ENCODE measurements at regions not wholly inside any gene's neighbourhood (a gene's known extent, or its start where the extent isn't known, plus 50 kb on each side); places are given as distances from the start of the nearest gene placed in this dataset.

DNA sequence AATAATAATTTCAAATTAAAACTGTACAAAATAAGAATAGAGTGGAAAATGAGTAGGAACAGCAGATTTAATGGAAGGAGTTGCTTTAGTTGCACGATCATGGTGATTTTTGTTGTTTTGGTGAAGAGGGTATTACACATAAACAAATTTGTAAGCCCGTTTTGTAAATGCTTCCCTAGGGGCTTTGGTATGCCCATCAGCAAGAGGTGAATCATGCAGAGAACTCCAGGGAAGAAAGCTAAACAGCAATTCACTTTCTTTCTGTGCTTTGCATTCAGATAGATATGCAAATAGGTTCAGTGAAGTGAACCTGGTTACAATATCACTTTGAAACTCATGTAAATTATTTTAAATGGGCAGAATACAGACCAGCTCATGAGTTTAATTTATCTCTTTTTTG is 422.2 kb upstream of the MTPN start:
- POLR2A ChIA-PET: no interaction called here

DNA sequence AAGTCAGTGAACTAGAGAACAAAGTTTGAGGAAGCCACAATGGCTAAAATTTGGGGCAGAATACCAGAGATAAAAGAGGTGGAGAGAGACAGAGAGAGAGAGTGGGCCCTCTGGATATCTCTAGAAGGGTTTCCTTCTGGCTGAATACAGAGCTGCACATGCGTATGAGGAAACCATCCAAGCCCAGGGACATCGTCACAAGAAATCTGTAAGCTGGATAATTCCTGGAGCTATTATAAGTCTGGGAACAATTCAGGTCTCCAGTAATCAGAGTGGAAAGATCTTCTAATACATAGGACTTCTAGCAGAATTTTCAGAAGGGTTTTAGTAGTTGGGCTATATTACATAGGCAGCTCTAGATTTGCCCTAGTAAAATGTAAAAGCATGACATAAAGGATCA is 415.7 kb upstream of the MTPN start:
- ATAC-seq (ENCODE audit: low read depth): no peak
- intact Hi-C loops (cut with micrococcal nuclease): no loop called here
- WGBS (ENCODE audit: insufficient coverage): 100% methylated on average over 1 of the region's 2 CpGs

More for the DNA sequence above, 422.2 kb upstream of the MTPN start:
- no peaks in the 10 kb centered on the region for H4K20me1 ChIP-seq (ENCODE audit: control insufficient read depth, insufficient read depth, low read length, poor library complexity, severe bottlenecking)
- no peaks in the 10 kb centered on the region for H3K4me1 Mint-ChIP-seq
- H3K27me3 Mint-ChIP-seq: no peaks in the 10 kb centered on the region
- H3K36me3 ChIP-seq (replicated peaks in 1 of 2; ENCODE audit: control extremely low read depth in 1 of 2, control insufficient read depth in 1 of 2, extremely low read depth in 1 of 2, insufficient read depth in 2 of 2, low read length in 1 of 2): no peaks in the 10 kb centered on the region
- no peaks in the 10 kb centered on the region for H3K79me2 ChIP-seq (ENCODE audit: control insufficient read depth, insufficient read depth, low read length)
- DNase-seq (no peak), ATAC-seq (ENCODE audit: low read depth) (no peak)
- no peaks in the 10 kb centered on the region for H3K27me3 ChIP-seq (replicated peaks in 1 of 4; ENCODE audit: control extremely low read depth in 1 of 4, control insufficient read depth in 3 of 4, insufficient read depth in 4 of 4, low read length in 3 of 4)
- no peak overlapping the region for H2AFZ ChIP-seq (ENCODE audit: insufficient read depth, low read depth, low read length, poor library complexity, severe bottlenecking)
- no peak overlapping the region for H3K4me2 ChIP-seq (replicated peaks; ENCODE audit: low read depth, low read length, poor library complexity, severe bottlenecking)
- no peak overlapping the region for H3K27ac ChIP-seq (ENCODE audit: low read length in 2 of 2)
- no peak for TF ChIP-seq EZH2 (IDR thresholded peaks at IDR 0.05; ENCODE audit: borderline replicate concordance, insufficient read depth, low read depth, low read length, poor library complexity, severe bottlenecking)
- TF ChIP-seq, protein P1, sequence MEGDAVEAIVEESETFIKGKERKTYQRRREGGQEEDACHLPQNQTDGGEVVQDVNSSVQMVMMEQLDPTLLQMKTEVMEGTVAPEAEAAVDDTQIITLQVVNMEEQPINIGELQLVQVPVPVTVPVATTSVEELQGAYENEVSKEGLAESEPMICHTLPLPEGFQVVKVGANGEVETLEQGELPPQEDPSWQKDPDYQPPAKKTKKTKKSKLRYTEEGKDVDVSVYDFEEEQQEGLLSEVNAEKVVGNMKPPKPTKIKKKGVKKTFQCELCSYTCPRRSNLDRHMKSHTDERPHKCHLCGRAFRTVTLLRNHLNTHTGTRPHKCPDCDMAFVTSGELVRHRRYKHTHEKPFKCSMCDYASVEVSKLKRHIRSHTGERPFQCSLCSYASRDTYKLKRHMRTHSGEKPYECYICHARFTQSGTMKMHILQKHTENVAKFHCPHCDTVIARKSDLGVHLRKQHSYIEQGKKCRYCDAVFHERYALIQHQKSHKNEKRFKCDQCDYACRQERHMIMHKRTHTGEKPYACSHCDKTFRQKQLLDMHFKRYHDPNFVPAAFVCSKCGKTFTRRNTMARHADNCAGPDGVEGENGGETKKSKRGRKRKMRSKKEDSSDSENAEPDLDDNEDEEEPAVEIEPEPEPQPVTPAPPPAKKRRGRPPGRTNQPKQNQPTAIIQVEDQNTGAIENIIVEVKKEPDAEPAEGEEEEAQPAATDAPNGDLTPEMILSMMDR (IDR thresholded peaks at IDR 0.05): no peak
- 33% methylated on average over 1 of the region's 2 CpGs for WGBS (ENCODE audit: insufficient coverage)
- intact Hi-C loops (cut with micrococcal nuclease): no loop called here
- H3K9me3 Mint-ChIP-seq (ENCODE audit: insufficient read depth): no peaks in the 10 kb centered on the region
- no peak overlapping the region for H3K4me3 ChIP-seq (ENCODE audit: control extremely low read depth in 1 of 5, extremely low read depth in 1 of 5, insufficient read depth in 1 of 5, low read depth in 2 of 5, low read length in 4 of 5)
- H3K27ac Mint-ChIP-seq: no peak overlapping the region
- H3K9ac ChIP-seq (ENCODE audit: low read length): no peak overlapping the region
- CTCF ChIA-PET: interaction anchor here (1.1 kb wide), 1 partner anchor 9 kb away, joined by 6 read pairs; no protein-coding TSS in a partner anchor
- H3K4me1 ChIP-seq (ENCODE audit: control insufficient read depth in 2 of 2, insufficient read depth in 2 of 2, low read length in 2 of 2): no peaks in the 10 kb centered on the region
- no peaks in the 10 kb centered on the region for H3K9me3 ChIP-seq (ENCODE audit: control extremely low read depth in 1 of 3, control insufficient read depth in 2 of 3, insufficient read depth in 1 of 3, low read length in 2 of 3)
- H3K4me3 Mint-ChIP-seq: no peak overlapping the region

More for the DNA sequence above, 415.7 kb upstream of the MTPN start:
- ChIA-PET POLR2A (no interaction called here), CTCF (no interaction called here)
- H3K27ac Mint-ChIP-seq: no peak overlapping the region
- no peaks in the 10 kb centered on the region for H4K20me1 ChIP-seq (ENCODE audit: control insufficient read depth, insufficient read depth, low read length, poor library complexity, severe bottlenecking)
- no peak overlapping the region for H3K27ac ChIP-seq (ENCODE audit: low read length in 2 of 2)
- no peaks in the 10 kb centered on the region for H3K79me2 ChIP-seq (ENCODE audit: control insufficient read depth, insufficient read depth, low read length)
- no peaks in the 10 kb centered on the region for H3K9me3 Mint-ChIP-seq (ENCODE audit: insufficient read depth)
- no peaks in the 10 kb centered on the region for H3K4me1 ChIP-seq (ENCODE audit: control insufficient read depth in 2 of 2, insufficient read depth in 2 of 2, low read length in 2 of 2)
- TF ChIP-seq EZH2 (IDR thresholded peaks at IDR 0.05; ENCODE audit: borderline replicate concordance, insufficient read depth, low read depth, low read length, poor library complexity, severe bottlenecking): no peak
- TF ChIP-seq, protein P1 (IDR thresholded peaks at IDR 0.05): no peak
- H3K27me3 Mint-ChIP-seq: no peaks in the 10 kb centered on the region
- no peak overlapping the region for H3K4me3 ChIP-seq (ENCODE audit: control extremely low read depth in 1 of 5, extremely low read depth in 1 of 5, insufficient read depth in 1 of 5, low read depth in 2 of 5, low read length in 4 of 5)
- H2AFZ ChIP-seq (ENCODE audit: insufficient read depth, low read depth, low read length, poor library complexity, severe bottlenecking): no peak overlapping the region
- no peak overlapping the region for H3K4me3 Mint-ChIP-seq
- no peaks in the 10 kb centered on the region for H3K27me3 ChIP-seq (replicated peaks in 1 of 4; ENCODE audit: control extremely low read depth in 1 of 4, control insufficient read depth in 3 of 4, insufficient read depth in 4 of 4, low read length in 3 of 4)
- no peak for DNase-seq
- no peaks in the 10 kb centered on the region for H3K36me3 ChIP-seq (replicated peaks in 1 of 2; ENCODE audit: control extremely low read depth in 1 of 2, control insufficient read depth in 1 of 2, extremely low read depth in 1 of 2, insufficient read depth in 2 of 2, low read length in 1 of 2)
- H3K4me2 ChIP-seq (replicated peaks; ENCODE audit: low read depth, low read length, poor library complexity, severe bottlenecking): no peak overlapping the region
- H3K9ac ChIP-seq (ENCODE audit: low read length): no peak overlapping the region
- no peaks in the 10 kb centered on the region for H3K4me1 Mint-ChIP-seq
- H3K9me3 ChIP-seq (ENCODE audit: control extremely low read depth in 1 of 3, control insufficient read depth in 2 of 3, insufficient read depth in 1 of 3, low read length in 2 of 3): no peaks in the 10 kb centered on the region

Measured in B cell (primary cell).